SK-N-SH treated with all-trans-retinoic acid at 6 μM for 48 hours (cell line): ENCODE measurements at regions not wholly inside any gene's neighbourhood (a gene's known extent, or its start where the extent isn't known, plus 50 kb on each side); places are given as distances from the start of the nearest gene placed in this dataset.

Experiments used
- ATAC-seq: fragments of 200-7000 bp; cut with Tn5 transposase; 3 replicates; pipeline ENCODE4 v1.9.1; 2020; ENCODE audit warnings: mild to moderate bottlenecking, moderate library complexity
- PATZ1 ChIP-seq: fragments of 250-450 bp; sonication (Bioruptor Pico); IDR thresholded peaks from 2 replicates; pipeline ENCODE4 v1.8.0; 2020; ENCODE audit warnings: mild to moderate bottlenecking, moderate library complexity, borderline replicate concordance
- ZNF565 ChIP-seq: fragments of 450-650 bp; formaldehyde crosslinking; conservative IDR thresholded peaks from 2 replicates; pipeline ENCODE4 v1.5.0; 2020; ENCODE audit warnings: low read depth, mild to moderate bottlenecking, moderate library complexity

GRCh38 chr18:22115573-22115972 lies 53.8 kb upstream of the GATA6 start:
- ATAC-seq: no peak
- TF ChIP-seq PATZ1 (CRISPR knock-in tag): no peak
- no peak for TF ChIP-seq ZNF565 (CRISPR knock-in tag)
